NB4 (cell line): ENCODE measurements at regions not wholly inside any gene's neighbourhood (a gene's known extent, or its start where the extent isn't known, plus 50 kb on each side); places are given as distances from the start of the nearest gene placed in this dataset.

ENCODE experiments used
- CTCF ChIP-seq: IDR thresholded peaks from one replicate; pipeline ENCODE4 v1.5.1; 2012; ENCODE audit warnings: low read depth, low read length
- MAX ChIP-seq: IDR thresholded peaks from 2 replicates; pipeline ENCODE4 v1.6.1; 2011; ENCODE audit warnings: low read depth, low read length
- POLR2A ChIP-seq: IDR thresholded peaks from 2 replicates; pipeline ENCODE4 v1.6.1; 2011; ENCODE audit warnings: mild to moderate bottlenecking; ENCODE audit not compliant: insufficient read length; ENCODE audit errors: extremely low read depth

- peak; percentile 36 for TF ChIP-seq POLR2A
- TF ChIP-seq CTCF = no peak
- no peak for TF ChIP-seq MAX
These were observed 65.6 kb upstream of the MBNL1 start for GRCh38 chr3:152202976-152203626.
